ENCODE measurements at regions not wholly inside any gene's neighbourhood (a gene's known extent, or its start where the extent isn't known, plus 50 kb on each side); places are given as distances from the start of the nearest gene placed in this dataset.

- H3K27ac ChIP-seq (ENCODE audit: low read length) = no peak overlapping the region
- H3K36me3 ChIP-seq (ENCODE audit: control insufficient read depth in 1 of 2, insufficient read depth in 2 of 2, low read length in 2 of 2) = no peaks in the 10 kb centered on the region
Measured at GRCh38 chr13:33891196-33891742, 73.3 kb downstream of the RFC3 start.

GRCh38 chr13:33893559-33893958 lies 75.6 kb downstream of the RFC3 start:
- no peak overlapping the region for H3K27ac ChIP-seq (ENCODE audit: low read length)
- peaks cover under 1 to 18% of the 10 kb centered on the region in 2 donors for H3K9me3 ChIP-seq (ENCODE audit: control insufficient read depth in 1 of 2, low read length in 2 of 2)
- H3K4me3 ChIP-seq (ENCODE audit: low read depth in 1 of 2, low read length in 2 of 2) = no peak overlapping the region
- H3K4me1 ChIP-seq (ENCODE audit: control insufficient read depth in 1 of 2, insufficient read depth in 2 of 2, low read length in 2 of 2) = no peaks in the 10 kb centered on the region
- no peaks in the 10 kb centered on the region for H3K36me3 ChIP-seq (ENCODE audit: control insufficient read depth in 1 of 2, insufficient read depth in 2 of 2, low read length in 2 of 2)
- H3K27me3 ChIP-seq (ENCODE audit: low read depth, low read length) = no peaks in the 10 kb centered on the region

More at GRCh38 chr13:33891196-33891742, 73.3 kb downstream of the RFC3 start:
- peaks cover 0 to 14% of the 10 kb centered on the region in 2 donors for H3K9me3 ChIP-seq (ENCODE audit: control insufficient read depth in 1 of 2, low read length in 2 of 2)
- no peaks in the 10 kb centered on the region for H3K27me3 ChIP-seq (ENCODE audit: low read depth, low read length)
- H3K4me1 ChIP-seq (ENCODE audit: control insufficient read depth in 1 of 2, insufficient read depth in 2 of 2, low read length in 2 of 2) = no peaks in the 10 kb centered on the region
- no peak overlapping the region for H3K4me3 ChIP-seq (ENCODE audit: low read depth in 1 of 2, low read length in 2 of 2)

GRCh38 chr13:33904431-33904830 lies 86.5 kb downstream of the RFC3 start:
- Histone ChIP-seq H3K9me3 (ENCODE audit: control insufficient read depth in 1 of 2, low read length in 2 of 2) (peaks cover 0 to 5% of the 10 kb centered on the region in 2 donors), H3K36me3 (ENCODE audit: control insufficient read depth in 1 of 2, insufficient read depth in 2 of 2, low read length in 2 of 2) (no peaks in the 10 kb centered on the region), H3K27me3 (ENCODE audit: low read depth, low read length) (no peaks in the 10 kb centered on the region), H3K4me3 (ENCODE audit: low read depth in 1 of 2, low read length in 2 of 2) (no peak overlapping the region), H3K27ac (ENCODE audit: low read length) (no peak overlapping the region), H3K4me1 (ENCODE audit: control insufficient read depth in 1 of 2, insufficient read depth in 2 of 2, low read length in 2 of 2) (peaks cover 0 to 3% of the 10 kb centered on the region in 2 donors)

GRCh38 chr13:33908116-33908515 lies 90.2 kb downstream of the RFC3 start:
- no peaks in the 10 kb centered on the region for H3K9me3 ChIP-seq (ENCODE audit: control insufficient read depth in 1 of 2, low read length in 2 of 2)
- H3K4me3 ChIP-seq (ENCODE audit: low read depth in 1 of 2, low read length in 2 of 2) = no peak overlapping the region
- no peaks in the 10 kb centered on the region for H3K36me3 ChIP-seq (ENCODE audit: control insufficient read depth in 1 of 2, insufficient read depth in 2 of 2, low read length in 2 of 2)
- no peaks in the 10 kb centered on the region for H3K27me3 ChIP-seq (ENCODE audit: low read depth, low read length)
- peaks cover 0 to 3% of the 10 kb centered on the region in 2 donors for H3K4me1 ChIP-seq (ENCODE audit: control insufficient read depth in 1 of 2, insufficient read depth in 2 of 2, low read length in 2 of 2)
- H3K27ac ChIP-seq (ENCODE audit: low read length) = no peak overlapping the region

- peaks cover 0 to 3% of the 10 kb centered on the region in 2 donors for H3K4me1 ChIP-seq (ENCODE audit: control insufficient read depth in 1 of 2, insufficient read depth in 2 of 2, low read length in 2 of 2)
- no peak overlapping the region for H3K27ac ChIP-seq (ENCODE audit: low read length)
- no peaks in the 10 kb centered on the region for H3K36me3 ChIP-seq (ENCODE audit: control insufficient read depth in 1 of 2, insufficient read depth in 2 of 2, low read length in 2 of 2)
- H3K27me3 ChIP-seq (ENCODE audit: low read depth, low read length) = no peaks in the 10 kb centered on the region
- no peak overlapping the region for H3K4me3 ChIP-seq (ENCODE audit: low read depth in 1 of 2, low read length in 2 of 2)
- H3K9me3 ChIP-seq (ENCODE audit: control insufficient read depth in 1 of 2, low read length in 2 of 2) = no peaks in the 10 kb centered on the region
Measured at GRCh38 chr13:33910255-33910654, 92.3 kb downstream of the RFC3 start.

GRCh38 chr13:33911521-33911920 lies 93.6 kb downstream of the RFC3 start:
- Histone ChIP-seq H3K27ac (ENCODE audit: low read length) (no peak overlapping the region), H3K4me3 (ENCODE audit: low read depth in 1 of 2, low read length in 2 of 2) (no peak overlapping the region), H3K36me3 (ENCODE audit: control insufficient read depth in 1 of 2, insufficient read depth in 2 of 2, low read length in 2 of 2) (no peaks in the 10 kb centered on the region), H3K27me3 (ENCODE audit: low read depth, low read length) (no peaks in the 10 kb centered on the region), H3K4me1 (ENCODE audit: control insufficient read depth in 1 of 2, insufficient read depth in 2 of 2, low read length in 2 of 2) (peaks cover 0 to 3% of the 10 kb centered on the region in 2 donors), H3K9me3 (ENCODE audit: control insufficient read depth in 1 of 2, low read length in 2 of 2) (no peaks in the 10 kb centered on the region)

- H3K9me3 ChIP-seq (ENCODE audit: control insufficient read depth in 1 of 2, low read length in 2 of 2) = no peaks in the 10 kb centered on the region
- H3K27me3 ChIP-seq (ENCODE audit: low read depth, low read length) = no peaks in the 10 kb centered on the region
- H3K36me3 ChIP-seq (ENCODE audit: control insufficient read depth in 1 of 2, insufficient read depth in 2 of 2, low read length in 2 of 2) = no peaks in the 10 kb centered on the region
- H3K27ac ChIP-seq (ENCODE audit: low read length) = no peak overlapping the region
- peaks cover 0 to 8% of the 10 kb centered on the region in 2 donors for H3K4me1 ChIP-seq (ENCODE audit: control insufficient read depth in 1 of 2, insufficient read depth in 2 of 2, low read length in 2 of 2)
- H3K4me3 ChIP-seq (ENCODE audit: low read depth in 1 of 2, low read length in 2 of 2) = no peak overlapping the region
Measured at GRCh38 chr13:33913829-33914228, 95.9 kb downstream of the RFC3 start.

GRCh38 chr13:33917190-33917589 lies 99.2 kb downstream of the RFC3 start:
- H3K4me3 ChIP-seq (ENCODE audit: low read depth in 1 of 2, low read length in 2 of 2) = no peak overlapping the region
- no peaks in the 10 kb centered on the region for H3K27me3 ChIP-seq (ENCODE audit: low read depth, low read length)
- H3K9me3 ChIP-seq (ENCODE audit: control insufficient read depth in 1 of 2, low read length in 2 of 2) = no peaks in the 10 kb centered on the region
- H3K27ac ChIP-seq (ENCODE audit: low read length) = no peak overlapping the region
- H3K4me1 ChIP-seq (ENCODE audit: control insufficient read depth in 1 of 2, insufficient read depth in 2 of 2, low read length in 2 of 2) = peaks cover 0 to 8% of the 10 kb centered on the region in 2 donors
- H3K36me3 ChIP-seq (ENCODE audit: control insufficient read depth in 1 of 2, insufficient read depth in 2 of 2, low read length in 2 of 2) = no peaks in the 10 kb centered on the region

- no peaks in the 10 kb centered on the region for H3K9me3 ChIP-seq (ENCODE audit: control insufficient read depth in 1 of 2, low read length in 2 of 2)
- H3K4me3 ChIP-seq (ENCODE audit: low read depth in 1 of 2, low read length in 2 of 2) = no peak overlapping the region
- H3K27ac ChIP-seq (ENCODE audit: low read length) = no peak overlapping the region
- peaks cover 0 to 8% of the 10 kb centered on the region in 2 donors for H3K4me1 ChIP-seq (ENCODE audit: control insufficient read depth in 1 of 2, insufficient read depth in 2 of 2, low read length in 2 of 2)
- no peaks in the 10 kb centered on the region for H3K36me3 ChIP-seq (ENCODE audit: control insufficient read depth in 1 of 2, insufficient read depth in 2 of 2, low read length in 2 of 2)
- no peaks in the 10 kb centered on the region for H3K27me3 ChIP-seq (ENCODE audit: low read depth, low read length)
Measured at GRCh38 chr13:33918199-33918932, 100.4 kb downstream of the RFC3 start.

GRCh38 chr13:33919120-33919519 lies 101.2 kb downstream of the RFC3 start:
- Histone ChIP-seq H3K27me3 (ENCODE audit: low read depth, low read length) (no peaks in the 10 kb centered on the region), H3K27ac (ENCODE audit: low read length) (no peak overlapping the region), H3K4me3 (ENCODE audit: low read depth in 1 of 2, low read length in 2 of 2) (no peak overlapping the region), H3K9me3 (ENCODE audit: control insufficient read depth in 1 of 2, low read length in 2 of 2) (no peaks in the 10 kb centered on the region), H3K36me3 (ENCODE audit: control insufficient read depth in 1 of 2, insufficient read depth in 2 of 2, low read length in 2 of 2) (no peaks in the 10 kb centered on the region), H3K4me1 (ENCODE audit: control insufficient read depth in 1 of 2, insufficient read depth in 2 of 2, low read length in 2 of 2) (peaks cover 0 to 8% of the 10 kb centered on the region in 2 donors)

GRCh38 chr13:33925563-33925962 lies 107.6 kb downstream of the RFC3 start:
- Histone ChIP-seq H3K27ac (ENCODE audit: low read length) (no peak overlapping the region), H3K4me3 (ENCODE audit: low read depth in 1 of 2, low read length in 2 of 2) (no peak overlapping the region), H3K9me3 (ENCODE audit: control insufficient read depth in 1 of 2, low read length in 2 of 2) (no peaks in the 10 kb centered on the region), H3K27me3 (ENCODE audit: low read depth, low read length) (no peaks in the 10 kb centered on the region), H3K4me1 (ENCODE audit: control insufficient read depth in 1 of 2, insufficient read depth in 2 of 2, low read length in 2 of 2) (no peaks in the 10 kb centered on the region), H3K36me3 (ENCODE audit: control insufficient read depth in 1 of 2, insufficient read depth in 2 of 2, low read length in 2 of 2) (no peaks in the 10 kb centered on the region)

- no peaks in the 10 kb centered on the region for H3K27me3 ChIP-seq (ENCODE audit: low read depth, low read length)
- H3K4me3 ChIP-seq (ENCODE audit: low read depth in 1 of 2, low read length in 2 of 2) = no peak overlapping the region
- no peaks in the 10 kb centered on the region for H3K4me1 ChIP-seq (ENCODE audit: control insufficient read depth in 1 of 2, insufficient read depth in 2 of 2, low read length in 2 of 2)
- no peaks in the 10 kb centered on the region for H3K9me3 ChIP-seq (ENCODE audit: control insufficient read depth in 1 of 2, low read length in 2 of 2)
- no peak overlapping the region for H3K27ac ChIP-seq (ENCODE audit: low read length)
- H3K36me3 ChIP-seq (ENCODE audit: control insufficient read depth in 1 of 2, insufficient read depth in 2 of 2, low read length in 2 of 2) = no peaks in the 10 kb centered on the region
Measured at GRCh38 chr13:33927315-33927714, 109.4 kb downstream of the RFC3 start.
